ENCODE measurements at regions not wholly inside any gene's neighbourhood (a gene's known extent, or its start where the extent isn't known, plus 50 kb on each side); places are given as distances from the start of the nearest gene placed in this dataset.
"Not testable (repeated sequence)": the region's sequence is repeated elsewhere in the genome, so short reads cannot be mapped to it uniquely, and the experiment has no call there.

DNA sequence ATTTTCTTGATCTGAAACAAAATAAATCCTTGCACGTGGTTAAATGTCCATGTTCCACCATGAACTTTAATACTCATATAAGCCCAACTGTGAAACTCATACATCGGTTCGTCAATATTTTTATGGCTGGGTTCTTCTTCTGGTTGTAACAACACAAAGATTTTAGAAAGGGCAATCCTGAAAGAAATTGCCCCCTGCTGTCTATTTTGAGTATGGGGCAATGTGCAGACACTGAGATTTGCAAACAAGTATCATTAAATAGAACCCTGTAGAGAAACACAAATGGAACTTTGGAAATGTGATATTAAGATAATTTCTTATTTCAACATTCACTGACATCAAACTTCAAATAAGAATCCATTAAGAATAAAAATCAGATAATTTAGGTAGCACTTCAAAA is 80.2 kb upstream of the PHACTR1 start:
- Histone ChIP-seq H3K79me2 (ENCODE audit: control insufficient read depth, insufficient read depth, low read length, unreplicated experiment) (no peaks in the 10 kb centered on the region), H3K4me3 (ENCODE audit: low read depth, low read length) (no peak overlapping the region), H3K4me1 (ENCODE audit: control insufficient read depth, insufficient read depth, low read length, unreplicated experiment) (no peaks in the 10 kb centered on the region), H3K27ac (ENCODE audit: low read depth, low read length) (no peak overlapping the region), H3K27me3 (ENCODE audit: insufficient read depth, low read length) (peaks cover 12% of the 10 kb centered on the region; the same call in 1 of the 2 replicates), H3K36me3 (ENCODE audit: insufficient read depth, low read length) (no peaks in the 10 kb centered on the region), H2AFZ (ENCODE audit: low read length, unreplicated experiment) (no peak overlapping the region)

DNA sequence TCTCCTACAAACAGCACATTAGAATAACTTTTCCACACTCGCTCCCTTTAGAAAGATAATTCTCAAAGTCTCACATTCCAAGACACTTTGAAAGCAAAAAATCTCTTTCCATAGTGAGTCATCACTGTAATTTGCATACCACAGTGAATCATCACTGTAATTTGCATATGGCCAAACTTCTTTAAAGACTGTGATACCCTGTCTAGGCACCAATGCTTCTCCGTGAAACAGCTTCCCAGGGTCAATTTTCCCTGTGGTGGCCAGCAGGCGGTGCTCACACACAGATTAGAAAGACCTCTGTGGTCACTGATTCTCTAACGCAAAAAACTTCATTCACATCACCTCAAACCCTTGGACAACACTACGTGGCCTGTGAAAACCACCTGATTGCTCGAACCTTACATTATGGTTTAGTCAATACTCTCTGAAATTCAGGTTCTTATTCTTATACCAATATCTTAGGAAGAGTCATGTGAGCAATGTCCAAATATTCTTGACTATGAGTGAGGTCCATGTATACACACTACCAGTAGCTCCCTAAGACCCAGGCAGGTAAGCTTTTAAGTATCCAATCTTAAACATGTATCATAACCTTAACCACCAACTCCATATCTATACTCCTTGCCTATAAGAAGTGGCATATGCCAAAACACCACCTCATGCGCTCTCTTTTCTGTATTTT is 78.5 kb upstream of the PHACTR1 start:
- no peaks in the 10 kb centered on the region for H3K4me1 ChIP-seq (ENCODE audit: control insufficient read depth, insufficient read depth, low read length, unreplicated experiment)

DNA sequence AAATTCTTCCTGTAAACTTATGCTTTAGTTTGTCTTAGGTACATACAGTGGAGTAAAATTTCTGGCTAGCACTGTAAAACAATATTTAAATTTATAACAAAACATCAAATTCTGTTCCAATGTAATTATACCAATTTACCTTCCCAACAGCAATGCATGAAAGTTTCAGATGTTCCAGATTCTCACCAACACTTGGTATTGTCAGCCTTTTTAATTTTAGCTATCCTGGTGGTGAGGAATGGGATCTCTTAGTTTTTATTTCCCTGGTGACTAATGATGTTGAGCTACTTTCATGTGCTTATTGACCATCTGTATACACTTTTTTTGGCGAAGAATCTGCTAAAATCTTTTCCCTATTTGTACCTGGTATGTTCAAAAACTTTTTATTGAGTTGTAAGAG is 76.1 kb upstream of the PHACTR1 start:
- Histone ChIP-seq H3K36me3 (ENCODE audit: insufficient read depth, low read length) (no peaks in the 10 kb centered on the region), H3K4me1 (ENCODE audit: control insufficient read depth, insufficient read depth, low read length, unreplicated experiment) (no peaks in the 10 kb centered on the region), H3K4me3 (ENCODE audit: low read depth, low read length) (no peak overlapping the region), H2AFZ (ENCODE audit: low read length, unreplicated experiment) (no peak overlapping the region), H3K79me2 (ENCODE audit: control insufficient read depth, insufficient read depth, low read length, unreplicated experiment) (no peaks in the 10 kb centered on the region), H3K27ac (ENCODE audit: low read depth, low read length) (no peak overlapping the region), H3K27me3 (ENCODE audit: insufficient read depth, low read length) (peaks cover 9% of the 10 kb centered on the region; the same call in 1 of the 2 replicates)

More for the DNA sequence above, 78.5 kb upstream of the PHACTR1 start:
- Histone ChIP-seq H3K4me3 (ENCODE audit: low read depth, low read length) (no peak overlapping the region), H3K79me2 (ENCODE audit: control insufficient read depth, insufficient read depth, low read length, unreplicated experiment) (no peaks in the 10 kb centered on the region), H3K36me3 (ENCODE audit: insufficient read depth, low read length) (no peaks in the 10 kb centered on the region), H2AFZ (ENCODE audit: low read length, unreplicated experiment) (no peak overlapping the region), H3K27ac (ENCODE audit: low read depth, low read length) (no peak overlapping the region), H3K27me3 (ENCODE audit: insufficient read depth, low read length) (peaks cover 12% of the 10 kb centered on the region; the same call in 1 of the 2 replicates)

DNA sequence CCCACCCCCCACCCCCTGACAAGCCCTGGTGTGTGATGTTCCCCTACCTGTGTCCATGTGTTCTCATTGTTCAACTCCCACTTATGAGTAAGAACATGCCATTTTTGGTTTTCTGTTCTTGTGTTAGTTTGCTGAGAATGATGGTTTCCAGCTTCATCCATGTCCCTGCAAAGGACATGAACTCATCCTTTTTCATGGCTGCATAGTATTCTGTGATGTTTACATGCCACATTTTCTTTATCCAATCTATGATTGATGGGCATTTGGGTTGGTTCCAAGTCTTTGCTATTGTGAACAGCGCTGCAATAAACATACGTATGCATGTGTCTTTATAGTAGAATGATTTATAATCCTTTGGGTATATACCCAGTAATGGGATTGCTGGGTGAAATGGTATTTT is 74.8 kb upstream of the PHACTR1 start:
- H3K36me3 ChIP-seq (ENCODE audit: insufficient read depth, low read length); H3K4me3 ChIP-seq (ENCODE audit: low read depth, low read length); H3K4me1 ChIP-seq (ENCODE audit: control insufficient read depth, insufficient read depth, low read length, unreplicated experiment); H2AFZ ChIP-seq (ENCODE audit: low read length, unreplicated experiment); H3K79me2 ChIP-seq (ENCODE audit: control insufficient read depth, insufficient read depth, low read length, unreplicated experiment); H3K27ac ChIP-seq (ENCODE audit: low read depth, low read length); H3K27me3 ChIP-seq (ENCODE audit: insufficient read depth, low read length): not testable (repeated sequence)

DNA sequence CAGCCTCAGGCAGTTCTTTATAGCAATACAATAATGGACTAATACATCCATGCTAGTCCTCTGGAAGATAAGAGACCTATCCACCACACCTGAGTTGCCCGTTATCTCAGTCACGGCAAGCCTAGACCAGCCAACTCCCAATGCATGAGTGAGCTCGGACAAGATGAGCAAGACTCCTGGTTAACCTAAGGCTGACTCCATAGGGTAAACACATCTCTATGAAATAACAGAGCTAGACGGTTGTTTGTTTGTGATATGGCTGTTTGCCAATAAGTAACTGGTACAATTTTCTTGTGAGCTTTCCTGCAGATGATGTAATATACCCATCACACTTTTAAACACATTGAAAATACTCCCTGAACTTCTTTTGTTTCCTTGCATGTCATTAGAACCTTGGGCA is 70.6 kb upstream of the PHACTR1 start:
- Histone ChIP-seq H3K27me3 (ENCODE audit: insufficient read depth, low read length) (peaks cover 12% of the 10 kb centered on the region), H3K79me2 (ENCODE audit: control insufficient read depth, insufficient read depth, low read length, unreplicated experiment) (no peaks in the 10 kb centered on the region), H3K4me1 (ENCODE audit: control insufficient read depth, insufficient read depth, low read length, unreplicated experiment) (no peaks in the 10 kb centered on the region), H3K36me3 (ENCODE audit: insufficient read depth, low read length) (no peaks in the 10 kb centered on the region), H2AFZ (ENCODE audit: low read length, unreplicated experiment) (no peak overlapping the region), H3K27ac (ENCODE audit: low read depth, low read length) (no peak overlapping the region), H3K4me3 (ENCODE audit: low read depth, low read length) (no peak overlapping the region)

DNA sequence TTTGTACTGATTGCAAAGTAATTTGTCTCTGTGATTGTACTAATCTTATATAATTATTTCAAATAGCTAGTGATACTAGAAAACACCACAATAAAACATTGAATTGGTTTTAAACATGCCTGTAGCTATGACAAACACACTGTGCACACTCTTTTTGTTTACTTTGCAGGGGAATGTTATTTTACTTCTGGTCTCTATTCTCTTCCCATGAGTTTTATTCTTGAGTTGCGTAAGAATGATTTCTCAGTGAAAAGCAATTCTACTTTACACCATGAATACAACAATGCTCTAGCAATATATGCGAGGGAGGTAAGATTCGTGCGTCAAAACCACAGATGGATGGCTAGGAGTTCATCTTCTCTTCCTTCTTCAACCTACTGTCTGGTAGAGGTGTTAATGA is 68.4 kb upstream of the PHACTR1 start:
- Histone ChIP-seq H2AFZ (ENCODE audit: low read length, unreplicated experiment) (no peak overlapping the region), H3K27ac (ENCODE audit: low read depth, low read length) (no peak overlapping the region), H3K36me3 (ENCODE audit: insufficient read depth, low read length) (no peaks in the 10 kb centered on the region), H3K4me1 (ENCODE audit: control insufficient read depth, insufficient read depth, low read length, unreplicated experiment) (no peaks in the 10 kb centered on the region), H3K27me3 (ENCODE audit: insufficient read depth, low read length) (peaks cover 20% of the 10 kb centered on the region), H3K4me3 (ENCODE audit: low read depth, low read length) (no peak overlapping the region), H3K79me2 (ENCODE audit: control insufficient read depth, insufficient read depth, low read length, unreplicated experiment) (no peaks in the 10 kb centered on the region)

DNA sequence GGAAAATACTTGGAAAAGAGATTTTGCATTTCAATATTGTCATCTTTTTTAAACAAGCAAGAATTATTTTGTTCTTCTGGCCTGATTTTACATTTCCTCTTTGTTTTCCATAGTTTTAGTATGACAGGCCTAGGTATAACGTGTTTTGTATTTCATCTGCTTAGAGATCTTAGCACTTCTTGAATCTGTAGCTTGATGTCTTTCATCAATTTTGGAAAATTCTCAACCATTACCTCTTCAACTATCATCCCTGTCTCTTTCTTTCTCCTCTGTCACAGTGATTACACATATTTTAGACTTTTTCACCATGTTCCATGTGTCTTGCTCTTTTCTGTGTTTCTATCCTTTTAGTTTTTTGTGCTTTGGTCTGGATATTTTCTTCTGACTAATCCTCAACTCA is 67.2 kb upstream of the PHACTR1 start:
- H3K27me3 ChIP-seq (ENCODE audit: insufficient read depth, low read length): peaks cover 22% of the 10 kb centered on the region
- H3K36me3 ChIP-seq (ENCODE audit: insufficient read depth, low read length): no peaks in the 10 kb centered on the region
- no peak overlapping the region for H3K27ac ChIP-seq (ENCODE audit: low read depth, low read length)
- H2AFZ ChIP-seq (ENCODE audit: low read length, unreplicated experiment): no peak overlapping the region
- H3K79me2 ChIP-seq (ENCODE audit: control insufficient read depth, insufficient read depth, low read length, unreplicated experiment): no peaks in the 10 kb centered on the region
- H3K4me3 ChIP-seq (ENCODE audit: low read depth, low read length): no peak overlapping the region
- H3K4me1 ChIP-seq (ENCODE audit: control insufficient read depth, insufficient read depth, low read length, unreplicated experiment): no peaks in the 10 kb centered on the region

DNA sequence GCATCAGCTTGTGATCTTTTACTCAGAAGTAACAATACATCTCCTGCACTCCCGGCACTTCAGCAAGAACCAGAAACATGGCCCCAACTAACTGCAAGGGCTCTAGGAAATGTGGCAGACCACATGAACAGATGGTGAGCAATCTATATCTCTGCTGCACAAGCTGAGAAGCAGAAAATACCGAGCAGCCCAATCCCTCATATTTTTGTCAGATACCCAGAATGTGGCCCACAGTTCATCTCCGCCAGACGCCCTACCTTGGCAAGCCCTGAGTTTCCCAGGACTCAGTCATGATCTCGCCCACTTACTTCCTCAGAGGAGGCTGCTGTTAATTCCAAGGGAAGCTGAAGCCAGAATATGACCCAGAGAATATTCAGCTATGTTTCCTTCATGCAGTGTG is 63.1 kb upstream of the PHACTR1 start:
- H2AFZ ChIP-seq (ENCODE audit: low read length, unreplicated experiment): no peak overlapping the region
- peaks cover 33% of the 10 kb centered on the region for H3K27me3 ChIP-seq (ENCODE audit: insufficient read depth, low read length)
- H3K36me3 ChIP-seq (ENCODE audit: insufficient read depth, low read length): no peaks in the 10 kb centered on the region
- H3K4me3 ChIP-seq (ENCODE audit: low read depth, low read length): no peak overlapping the region
- no peaks in the 10 kb centered on the region for H3K4me1 ChIP-seq (ENCODE audit: control insufficient read depth, insufficient read depth, low read length, unreplicated experiment)
- no peaks in the 10 kb centered on the region for H3K79me2 ChIP-seq (ENCODE audit: control insufficient read depth, insufficient read depth, low read length, unreplicated experiment)
- H3K27ac ChIP-seq (ENCODE audit: low read depth, low read length): no peak overlapping the region

DNA sequence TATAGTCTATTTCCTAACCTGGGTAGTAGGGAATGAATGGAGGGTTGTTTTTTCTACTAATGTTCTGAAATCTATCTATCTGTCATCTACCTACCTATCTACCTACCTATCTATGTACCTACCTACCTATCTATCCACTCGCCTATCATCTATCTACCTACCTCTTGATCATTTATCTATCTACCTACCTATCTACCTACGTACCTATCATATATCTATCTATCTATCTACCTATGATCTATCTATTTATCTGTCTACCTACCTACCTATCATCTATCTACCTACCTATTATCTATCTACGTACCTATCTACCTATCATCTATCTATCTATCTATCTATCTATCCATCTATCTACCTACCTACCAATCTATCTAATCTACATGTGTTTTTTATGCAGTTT is 62.5 kb upstream of the PHACTR1 start:
- Histone ChIP-seq H3K4me1 (ENCODE audit: control insufficient read depth, insufficient read depth, low read length, unreplicated experiment) (no peaks in the 10 kb centered on the region), H3K27me3 (ENCODE audit: insufficient read depth, low read length) (peaks cover 30% of the 10 kb centered on the region), H2AFZ (ENCODE audit: low read length, unreplicated experiment) (no peak overlapping the region), H3K27ac (ENCODE audit: low read depth, low read length) (no peak overlapping the region), H3K36me3 (ENCODE audit: insufficient read depth, low read length) (no peaks in the 10 kb centered on the region), H3K79me2 (ENCODE audit: control insufficient read depth, insufficient read depth, low read length, unreplicated experiment) (no peaks in the 10 kb centered on the region), H3K4me3 (ENCODE audit: low read depth, low read length) (no peak overlapping the region)

DNA sequence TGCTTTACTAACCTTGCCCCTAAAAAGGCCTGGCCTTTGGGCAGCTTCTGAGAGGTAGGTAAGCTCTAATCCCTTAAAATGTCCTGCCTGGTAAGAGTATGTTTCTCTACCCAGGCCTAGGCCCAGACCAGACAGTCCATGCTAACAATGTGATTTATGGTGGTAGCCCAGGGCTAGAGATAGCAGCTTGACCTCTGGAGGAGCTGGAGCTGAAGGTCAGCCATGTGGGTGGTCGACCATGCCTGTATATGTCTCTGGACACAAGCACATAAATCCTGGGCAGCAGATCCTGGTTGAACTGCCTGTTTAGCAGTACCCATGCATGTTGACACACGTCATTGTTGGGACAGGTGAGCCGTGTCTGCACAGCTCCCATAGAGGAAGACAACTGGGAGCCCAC is 62.1 kb upstream of the PHACTR1 start:
- H3K36me3 ChIP-seq (ENCODE audit: insufficient read depth, low read length): no peaks in the 10 kb centered on the region
- no peak overlapping the region for H3K27ac ChIP-seq (ENCODE audit: low read depth, low read length)
- H3K4me3 ChIP-seq (ENCODE audit: low read depth, low read length): no peak overlapping the region
- H3K27me3 ChIP-seq (ENCODE audit: insufficient read depth, low read length): peaks cover 28% of the 10 kb centered on the region
- H3K4me1 ChIP-seq (ENCODE audit: control insufficient read depth, insufficient read depth, low read length, unreplicated experiment): no peaks in the 10 kb centered on the region
- no peak overlapping the region for H2AFZ ChIP-seq (ENCODE audit: low read length, unreplicated experiment)
- H3K79me2 ChIP-seq (ENCODE audit: control insufficient read depth, insufficient read depth, low read length, unreplicated experiment): no peaks in the 10 kb centered on the region

DNA sequence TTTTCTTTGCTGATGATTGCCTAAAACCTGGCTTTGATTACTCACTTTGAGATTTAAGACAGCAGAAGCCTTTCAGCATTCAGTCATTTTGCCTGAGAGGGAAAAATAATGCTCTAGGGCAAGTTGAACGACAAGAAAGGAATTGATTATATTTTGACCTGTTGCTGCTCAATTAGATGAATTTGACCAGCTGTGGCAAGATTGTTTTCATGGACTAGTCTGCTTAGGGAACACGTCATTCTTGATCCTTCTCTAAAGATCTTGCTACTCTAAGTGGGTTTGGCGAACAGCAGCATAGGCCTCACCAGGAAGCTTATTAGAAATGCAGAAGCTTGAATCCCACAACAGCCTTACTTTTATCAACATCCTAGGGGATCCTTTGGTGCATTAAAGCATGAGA is 59.7 kb upstream of the PHACTR1 start:
- Histone ChIP-seq H3K4me3 (ENCODE audit: low read depth, low read length) (no peak overlapping the region), H3K27me3 (ENCODE audit: insufficient read depth, low read length) (peaks cover 21% of the 10 kb centered on the region; the same call in 1 of the 2 replicates), H3K27ac (ENCODE audit: low read depth, low read length) (no peak overlapping the region), H3K79me2 (ENCODE audit: control insufficient read depth, insufficient read depth, low read length, unreplicated experiment) (no peaks in the 10 kb centered on the region), H2AFZ (ENCODE audit: low read length, unreplicated experiment) (no peak overlapping the region), H3K36me3 (ENCODE audit: insufficient read depth, low read length) (no peaks in the 10 kb centered on the region), H3K4me1 (ENCODE audit: control insufficient read depth, insufficient read depth, low read length, unreplicated experiment) (no peaks in the 10 kb centered on the region)

All from ACC112 (cell line).